ENCODE measurements at regions not wholly inside any gene's neighbourhood (a gene's known extent, or its start where the extent isn't known, plus 50 kb on each side); places are given as distances from the start of the nearest gene placed in this dataset.
A peak's percentile ranks its signal among the peaks of the same experiment; 100 is the strongest.
"Not testable (repeated sequence)": the region's sequence is repeated elsewhere in the genome, so short reads cannot be mapped to it uniquely, and the experiment has no call there.

- H4K20me1 ChIP-seq (ENCODE audit: insufficient read depth); H2AFZ ChIP-seq; H3F3A ChIP-seq (ENCODE audit: insufficient read depth); DNase-seq; H3K9me2 ChIP-seq (ENCODE audit: insufficient read depth); H3K4me3 ChIP-seq; H3K9me3 ChIP-seq (ENCODE audit: low read depth); in situ Hi-C loops (cut with MboI); H3K27ac ChIP-seq; H3K4me1 ChIP-seq (ENCODE audit: insufficient read depth); H3K27me3 ChIP-seq (replicated peaks; ENCODE audit: insufficient read depth); H3K36me3 ChIP-seq (ENCODE audit: low read depth); H3K79me2 ChIP-seq (ENCODE audit: insufficient read depth); H3K9ac ChIP-seq; H3K4me2 ChIP-seq (ENCODE audit: unreplicated experiment): not testable (repeated sequence)
- WGBS, 2 experiments (ENCODE audit: low coverage in 1 of 2, low lambda C conversion rate in 2 of 2, missing lambda C conversion rate in 2 of 2), result 46 to 57% methylated on average over 9 of the region's 9 CpGs
Measured at GRCh38 chrX:84267432-84267831, 79.4 kb upstream of the RPS6KA6 start.

- in situ Hi-C loops (cut with MboI), result no loop called here
- Histone ChIP-seq H3K27me3 (replicated peaks; ENCODE audit: insufficient read depth) (no peaks in the 10 kb centered on the region), H3K27ac (no peak overlapping the region)
Measured at GRCh38 chrX:84259868-84260267, 71.9 kb upstream of the RPS6KA6 start.

DNA sequence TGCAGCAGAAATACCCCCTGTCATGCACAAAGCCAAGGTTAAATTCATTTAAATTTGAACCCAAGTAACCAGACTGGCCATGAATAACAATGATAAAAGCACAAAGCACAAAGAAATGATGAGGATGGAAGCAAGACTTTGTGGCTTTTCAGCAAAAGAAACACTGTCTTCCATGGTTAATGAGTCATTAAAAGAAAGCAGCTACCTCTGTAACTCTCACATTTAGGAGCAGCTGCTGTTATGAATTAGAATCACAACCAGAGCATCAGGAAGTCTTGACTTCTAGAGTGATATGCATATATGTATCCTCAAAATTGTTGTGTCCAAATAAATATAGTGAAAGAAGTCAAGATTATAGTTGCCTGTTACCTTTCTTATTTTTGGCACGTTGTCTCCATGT, 70.7 kb upstream of the RPS6KA6 start:
- TF ChIP-seq EZH2phosphoT487 (IDR thresholded peaks at IDR 0.05; ENCODE audit: insufficient read depth, low read depth) (no peak), EZH2 (IDR thresholded peaks at IDR 0.05; ENCODE audit: insufficient read depth, poor library complexity, severe bottlenecking) (no peak)
- H3K79me2 ChIP-seq (ENCODE audit: insufficient read depth), result no peaks in the 10 kb centered on the region
- H2AFZ ChIP-seq, result no peak overlapping the region
- no peaks in the 10 kb centered on the region for H3K27me3 ChIP-seq (replicated peaks; ENCODE audit: insufficient read depth)
- H3K27ac ChIP-seq, result no peak overlapping the region
- no peaks in the 10 kb centered on the region for H3K4me1 ChIP-seq (ENCODE audit: insufficient read depth)
- H3K9me2 ChIP-seq (ENCODE audit: insufficient read depth), result no peaks in the 10 kb centered on the region
- H4K20me1 ChIP-seq (ENCODE audit: insufficient read depth), result no peaks in the 10 kb centered on the region
- H3K4me2 ChIP-seq (ENCODE audit: unreplicated experiment), result no peak overlapping the region
- H3K4me3 ChIP-seq, result no peak overlapping the region
- in situ Hi-C loops (cut with MboI), result no loop called here
- 28 to 29% methylated on average over 1 of the region's 1 CpG for WGBS, 2 experiments (ENCODE audit: low coverage in 1 of 2, low lambda C conversion rate in 2 of 2, missing lambda C conversion rate in 2 of 2)
- no peaks in the 10 kb centered on the region for H3F3A ChIP-seq (ENCODE audit: insufficient read depth)
- DNase-seq, result no peak
- no peaks in the 10 kb centered on the region for H3K36me3 ChIP-seq (ENCODE audit: low read depth)
- no peak overlapping the region for H3K9ac ChIP-seq
- H3K9me3 ChIP-seq (ENCODE audit: low read depth), result no peaks in the 10 kb centered on the region

More at GRCh38 chrX:84259868-84260267, 71.9 kb upstream of the RPS6KA6 start:
- H3K9me3 ChIP-seq (ENCODE audit: low read depth), result no peaks in the 10 kb centered on the region
- H3F3A ChIP-seq (ENCODE audit: insufficient read depth), result no peaks in the 10 kb centered on the region
- H3K4me1 ChIP-seq (ENCODE audit: insufficient read depth), result no peaks in the 10 kb centered on the region
- H3K4me2 ChIP-seq (ENCODE audit: unreplicated experiment), result no peak overlapping the region
- DNase-seq, result no peak
- H3K9ac ChIP-seq, result no peak overlapping the region
- H2AFZ ChIP-seq, result no peak overlapping the region
- H3K36me3 ChIP-seq (ENCODE audit: low read depth), result no peaks in the 10 kb centered on the region
- no peaks in the 10 kb centered on the region for H3K9me2 ChIP-seq (ENCODE audit: insufficient read depth)
- H3K4me3 ChIP-seq, result no peak overlapping the region
- TF ChIP-seq EZH2 (IDR thresholded peaks at IDR 0.05; ENCODE audit: insufficient read depth, poor library complexity, severe bottlenecking) (no peak), EZH2phosphoT487 (IDR thresholded peaks at IDR 0.05; ENCODE audit: insufficient read depth, low read depth) (no peak)
- no peaks in the 10 kb centered on the region for H3K79me2 ChIP-seq (ENCODE audit: insufficient read depth)
- H4K20me1 ChIP-seq (ENCODE audit: insufficient read depth), result no peaks in the 10 kb centered on the region

DNA sequence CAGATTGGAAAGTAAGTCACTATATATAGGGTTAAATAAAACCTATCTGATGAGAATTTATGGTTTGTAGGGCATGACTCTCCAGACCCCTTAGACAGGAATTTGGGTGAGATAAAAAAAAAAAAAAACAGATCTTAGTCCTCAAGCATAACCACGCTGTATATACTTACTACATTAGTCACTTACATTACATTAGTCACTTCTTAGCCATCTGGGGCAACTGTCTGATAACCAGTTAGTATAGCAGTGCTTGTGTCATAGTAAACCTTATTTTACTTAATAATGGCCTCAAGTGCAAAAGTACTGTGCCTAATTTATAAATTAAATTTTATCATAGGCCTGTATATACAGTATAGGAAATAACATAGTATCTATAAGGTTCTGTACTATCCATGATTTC, 60.2 kb upstream of the RPS6KA6 start:
- Histone ChIP-seq H3K27me3 (replicated peaks; ENCODE audit: insufficient read depth) (no peaks in the 10 kb centered on the region), H3K27ac (no peak overlapping the region), H2AFZ (no peak overlapping the region), H3K4me3 (no peak overlapping the region), H3K79me2 (ENCODE audit: insufficient read depth) (no peaks in the 10 kb centered on the region), H3K4me1 (ENCODE audit: insufficient read depth) (peaks cover 5% of the 10 kb centered on the region; the same call in 1 of the 2 replicates), H3K4me2 (ENCODE audit: unreplicated experiment) (no peak overlapping the region), H3K9ac (no peak overlapping the region), H3K36me3 (ENCODE audit: low read depth) (no peaks in the 10 kb centered on the region), H3K9me3 (ENCODE audit: low read depth) (no peaks in the 10 kb centered on the region), H3F3A (ENCODE audit: insufficient read depth) (no peaks in the 10 kb centered on the region), H3K9me2 (ENCODE audit: insufficient read depth) (no peaks in the 10 kb centered on the region), H4K20me1 (ENCODE audit: insufficient read depth) (no peaks in the 10 kb centered on the region)
- no peak for TF ChIP-seq EZH2phosphoT487 (IDR thresholded peaks at IDR 0.05; ENCODE audit: insufficient read depth, low read depth)
- 0% methylated on average over 1 of the region's 1 CpG for WGBS, 2 experiments (ENCODE audit: low coverage in 1 of 2, low lambda C conversion rate in 2 of 2, missing lambda C conversion rate in 2 of 2)
- DNase-seq, result peak; percentile 73
- in situ Hi-C loops (cut with MboI), result no loop called here

DNA sequence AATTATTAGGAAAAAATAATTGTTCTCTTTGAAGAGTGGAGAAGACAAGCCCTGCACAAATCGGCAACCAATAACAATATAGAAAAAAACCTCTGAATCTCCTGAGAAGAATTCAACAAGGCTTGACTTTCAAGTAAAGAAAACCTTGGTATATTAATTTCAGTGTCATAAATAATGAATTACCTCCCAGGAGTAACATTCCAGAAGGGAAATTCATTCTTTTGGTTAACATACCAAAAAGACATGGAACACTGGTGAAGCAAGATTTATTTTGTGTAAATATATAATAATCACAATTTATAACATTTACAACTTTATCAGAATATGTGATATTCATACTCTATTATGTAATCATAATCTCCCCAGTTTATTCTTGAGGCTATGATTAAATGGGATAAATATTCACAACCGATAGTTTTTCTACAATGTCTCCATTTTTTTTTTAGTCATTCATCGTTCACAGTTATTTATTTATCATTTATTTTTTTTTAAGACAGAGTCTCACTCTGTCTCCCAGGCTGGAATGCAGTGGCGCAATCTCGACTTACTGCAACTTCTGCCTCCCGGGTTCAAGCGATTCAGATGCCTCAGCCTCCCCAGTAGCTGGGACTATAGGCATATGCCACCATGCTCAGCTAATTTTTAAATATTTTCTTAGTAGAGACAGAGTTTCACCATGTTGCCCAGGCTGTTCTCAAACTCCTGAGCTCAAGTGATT, 53.0 kb upstream of the RPS6KA6 start:
- Histone ChIP-seq H3K4me2 (ENCODE audit: unreplicated experiment) (no peak overlapping the region), H3K9ac (no peak overlapping the region), H3K4me3 (no peak overlapping the region), H4K20me1 (ENCODE audit: insufficient read depth) (no peaks in the 10 kb centered on the region), H3K27ac (no peak overlapping the region), H2AFZ (no peak overlapping the region), H3K79me2 (ENCODE audit: insufficient read depth) (no peaks in the 10 kb centered on the region), H3F3A (ENCODE audit: insufficient read depth) (no peaks in the 10 kb centered on the region), H3K9me2 (ENCODE audit: insufficient read depth) (no peaks in the 10 kb centered on the region), H3K36me3 (ENCODE audit: low read depth) (no peaks in the 10 kb centered on the region), H3K9me3 (ENCODE audit: low read depth) (no peaks in the 10 kb centered on the region), H3K27me3 (replicated peaks; ENCODE audit: insufficient read depth) (no peaks in the 10 kb centered on the region), H3K4me1 (ENCODE audit: insufficient read depth) (no peaks in the 10 kb centered on the region)
- WGBS, 2 experiments (ENCODE audit: low coverage in 1 of 2, low lambda C conversion rate in 2 of 2, missing lambda C conversion rate in 2 of 2), result 71 to 74% methylated on average over 6 to 7 of the region's 7 CpGs
- in situ Hi-C loops (cut with MboI), result no loop called here
- DNase-seq, result no peak
- TF ChIP-seq EZH2phosphoT487 (IDR thresholded peaks at IDR 0.05; ENCODE audit: insufficient read depth, low read depth), result no peak
- no peak for TF ChIP-seq EZH2 (IDR thresholded peaks at IDR 0.05; ENCODE audit: insufficient read depth, poor library complexity, severe bottlenecking)

All from GM23248 (cell line).